ENCODE measurements at regions not wholly inside any gene's neighbourhood (a gene's known extent, or its start where the extent isn't known, plus 50 kb on each side); places are given as distances from the start of the nearest gene placed in this dataset.

DNA sequence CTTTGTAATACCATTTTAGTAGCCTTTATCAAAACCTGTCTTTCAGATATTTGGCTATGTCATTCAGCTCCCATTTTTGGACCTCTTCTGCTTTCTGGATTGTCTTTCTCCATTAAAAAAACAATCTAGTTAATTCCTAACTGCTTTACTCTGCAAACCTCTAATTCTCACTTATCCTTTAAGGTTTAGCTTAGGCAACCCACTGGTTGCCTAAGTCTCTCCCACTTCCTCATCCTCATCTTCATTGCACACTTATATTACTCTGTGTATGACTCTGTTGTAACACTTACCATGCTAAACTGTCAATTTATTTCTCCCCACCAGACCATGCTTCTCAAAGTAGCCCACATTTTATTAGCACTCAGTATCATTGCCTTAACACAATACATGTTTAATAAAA lies 205.0 kb upstream of the DMRTA1 start:
- Histone ChIP-seq H2AFZ (ENCODE audit: control insufficient read depth, low read depth, low read length) (no peak overlapping the region), H3K4me1 (ENCODE audit: control insufficient read depth, insufficient read depth, low read length) (peaks cover 19% of the 10 kb centered on the region), H3K79me2 (ENCODE audit: control insufficient read depth, insufficient read depth, low read length) (no peaks in the 10 kb centered on the region), H3K27me3 (replicated peaks in 1 of 2; ENCODE audit: control insufficient read depth in 2 of 2, insufficient read depth in 2 of 2, low read length in 1 of 2) (peaks cover 0 to 7% of the 10 kb centered on the region in 2 experiments; a peak in 2 of 4 replicates), H3K27ac (ENCODE audit: control insufficient read depth, insufficient read depth) (no peak overlapping the region), H3K36me3 (ENCODE audit: control insufficient read depth in 2 of 2, insufficient read depth in 2 of 2, low read length in 1 of 2) (no peaks in the 10 kb centered on the region), H3K4me3 (no peak overlapping the region), H3K9ac (ENCODE audit: control insufficient read depth, insufficient read depth, low read length) (no peak overlapping the region), H3K9me3 (replicated peaks; ENCODE audit: control insufficient read depth, insufficient read depth, low read length) (no peaks in the 10 kb centered on the region), H4K20me1 (ENCODE audit: control insufficient read depth, insufficient read depth) (no peaks in the 10 kb centered on the region), H3K4me2 (ENCODE audit: control insufficient read depth, insufficient read depth) (peak overlapping the region; percentile 13; the same call in 1 of the 2 replicates)
- BruUV-seq (replicated peaks), result no TSS peak
- ATAC-seq, result peak; percentile 42
- ChIA-PET CTCF (interaction anchor here (0.7 to 4.6 kb wide), 3 partner anchors 122 to 428 kb away, joined by 3 to 63 read pairs (median 10); no protein-coding TSS in a partner anchor), POLR2A (no interaction called here), RAD21 (ENCODE audit: unreplicated experiment) (interaction anchor here (0.5 to 4.1 kb wide), 2 partner anchors 423 to 428 kb away, joined by 3 to 19 read pairs; no protein-coding TSS in a partner anchor), SMC1A (ENCODE audit: uncharacterized antibody, unreplicated experiment) (interaction anchor here (0.7 kb wide), 1 partner anchor 37 kb away, joined by 4 read pairs; no protein-coding TSS in a partner anchor)
- FAIRE-seq, result no peak
- DNase-seq (ENCODE audit: low read depth, low spot score), result no peak
- no peak for TF ChIP-seq ZNF622 (IDR thresholded peaks at IDR 0.05)
- peak; percentile 27; the same call in 1 of the 2 replicates for TF ChIP-seq SPI1 (IDR thresholded peaks at IDR 0.05; ENCODE audit: borderline replicate concordance, insufficient read depth, low read depth, low read length)
- intact Hi-C loops (cut with micrococcal nuclease; ENCODE audit: unreplicated experiment), result loop anchor here (10.0 kb wide), 1 partner anchor 137 kb away; no protein-coding TSS in a partner anchor
- in situ Hi-C loops (cut with MboI), result no loop called here

DNA sequence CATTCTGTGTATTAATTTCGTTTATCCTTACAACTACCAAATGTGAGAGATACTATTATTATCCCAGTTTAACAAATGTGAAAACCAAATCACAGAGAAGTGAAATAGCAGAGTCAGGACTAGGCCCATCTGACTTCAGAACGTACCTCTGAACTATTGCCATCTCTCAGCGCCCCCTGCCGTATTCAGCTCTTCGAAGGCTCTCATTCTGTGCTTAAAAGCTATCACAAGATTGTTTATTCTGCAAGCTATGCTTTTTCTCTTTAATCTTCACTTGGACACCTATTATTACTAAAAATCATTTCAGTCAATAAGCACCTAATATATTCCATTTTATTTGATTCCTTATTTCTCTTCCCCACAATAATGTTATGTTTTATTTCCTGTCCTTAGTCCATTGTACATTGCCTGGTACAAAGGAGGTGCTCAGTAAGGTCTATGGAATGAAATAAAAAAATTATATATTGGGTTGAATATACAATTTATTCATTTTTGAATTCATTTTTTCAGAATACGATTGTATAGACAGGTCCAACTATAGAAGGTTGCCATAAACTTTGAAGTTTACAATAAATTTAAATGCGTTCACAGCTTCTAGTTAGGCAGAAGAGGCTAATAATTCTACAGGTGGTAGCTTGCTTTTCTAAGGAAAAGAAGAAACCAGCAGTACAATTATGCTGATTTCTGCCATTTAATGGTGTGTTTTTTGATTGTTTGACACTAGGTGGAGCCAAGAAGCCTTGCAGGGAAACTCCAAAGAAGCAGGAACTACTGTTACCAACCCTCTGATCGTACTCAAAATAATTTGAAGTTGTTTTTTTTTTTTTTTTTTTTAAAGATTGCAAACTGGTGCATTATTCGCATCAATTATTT lies 202.2 kb upstream of the DMRTA1 start:
- no TSS peak for BruUV-seq (replicated peaks)
- H3K4me3 ChIP-seq, result no peak overlapping the region
- TF ChIP-seq SMC3 (IDR thresholded peaks at IDR 0.05; ENCODE audit: borderline replicate concordance, low read length), result peak; percentile 37; the same call in 1 of the 2 replicates
- peak; percentile 76 for TF ChIP-seq RAD21 (IDR thresholded peaks at IDR 0.05; ENCODE audit: insufficient read depth, low read depth, low read length)
- no peak for TF ChIP-seq POLR2A (IDR thresholded peaks at IDR 0.05; ENCODE audit: low read depth, low read length)
- TF ChIP-seq, protein P1, sequence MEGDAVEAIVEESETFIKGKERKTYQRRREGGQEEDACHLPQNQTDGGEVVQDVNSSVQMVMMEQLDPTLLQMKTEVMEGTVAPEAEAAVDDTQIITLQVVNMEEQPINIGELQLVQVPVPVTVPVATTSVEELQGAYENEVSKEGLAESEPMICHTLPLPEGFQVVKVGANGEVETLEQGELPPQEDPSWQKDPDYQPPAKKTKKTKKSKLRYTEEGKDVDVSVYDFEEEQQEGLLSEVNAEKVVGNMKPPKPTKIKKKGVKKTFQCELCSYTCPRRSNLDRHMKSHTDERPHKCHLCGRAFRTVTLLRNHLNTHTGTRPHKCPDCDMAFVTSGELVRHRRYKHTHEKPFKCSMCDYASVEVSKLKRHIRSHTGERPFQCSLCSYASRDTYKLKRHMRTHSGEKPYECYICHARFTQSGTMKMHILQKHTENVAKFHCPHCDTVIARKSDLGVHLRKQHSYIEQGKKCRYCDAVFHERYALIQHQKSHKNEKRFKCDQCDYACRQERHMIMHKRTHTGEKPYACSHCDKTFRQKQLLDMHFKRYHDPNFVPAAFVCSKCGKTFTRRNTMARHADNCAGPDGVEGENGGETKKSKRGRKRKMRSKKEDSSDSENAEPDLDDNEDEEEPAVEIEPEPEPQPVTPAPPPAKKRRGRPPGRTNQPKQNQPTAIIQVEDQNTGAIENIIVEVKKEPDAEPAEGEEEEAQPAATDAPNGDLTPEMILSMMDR (IDR thresholded peaks at IDR 0.05 in 2 of 3, conservative IDR thresholded peaks at IDR 0.05 in 1 of 3; ENCODE audit: control insufficient read depth in 2 of 3, extremely low read depth in 1 of 3, insufficient read depth in 1 of 3, low read depth in 3 of 3, low read length in 3 of 3), result peak; percentile 53 to 59 (median 59)
- peak; percentile 21; the same call in 1 of the 2 replicates for TF ChIP-seq YY1 (IDR thresholded peaks at IDR 0.05; ENCODE audit: low read depth, low read length)
- TF ChIP-seq BRCA1 (IDR thresholded peaks at IDR 0.05; ENCODE audit: low read depth, low read length), result no peak
- no peak for TF ChIP-seq SIX5 (IDR thresholded peaks at IDR 0.05; ENCODE audit: low read depth, low read length, severe bottlenecking)
- TF ChIP-seq, protein P2, sequence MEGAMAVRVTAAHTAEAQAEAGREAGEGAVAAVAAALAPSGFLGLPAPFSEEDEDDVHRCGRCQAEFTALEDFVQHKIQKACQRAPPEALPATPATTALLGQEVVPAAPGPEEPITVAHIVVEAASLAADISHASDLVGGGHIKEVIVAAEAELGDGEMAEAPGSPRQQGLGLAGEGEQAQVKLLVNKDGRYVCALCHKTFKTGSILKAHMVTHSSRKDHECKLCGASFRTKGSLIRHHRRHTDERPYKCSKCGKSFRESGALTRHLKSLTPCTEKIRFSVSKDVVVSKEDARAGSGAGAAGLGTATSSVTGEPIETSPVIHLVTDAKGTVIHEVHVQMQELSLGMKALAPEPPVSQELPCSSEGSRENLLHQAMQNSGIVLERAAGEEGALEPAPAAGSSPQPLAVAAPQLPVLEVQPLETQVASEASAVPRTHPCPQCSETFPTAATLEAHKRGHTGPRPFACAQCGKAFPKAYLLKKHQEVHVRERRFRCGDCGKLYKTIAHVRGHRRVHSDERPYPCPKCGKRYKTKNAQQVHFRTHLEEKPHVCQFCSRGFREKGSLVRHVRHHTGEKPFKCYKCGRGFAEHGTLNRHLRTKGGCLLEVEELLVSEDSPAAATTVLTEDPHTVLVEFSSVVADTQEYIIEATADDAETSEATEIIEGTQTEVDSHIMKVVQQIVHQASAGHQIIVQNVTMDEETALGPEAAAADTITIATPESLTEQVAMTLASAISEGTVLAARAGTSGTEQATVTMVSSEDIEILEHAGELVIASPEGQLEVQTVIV (IDR thresholded peaks at IDR 0.05; ENCODE audit: borderline replicate concordance, partially characterized antibody), result no peak
- no peak for TF ChIP-seq BACH1 (IDR thresholded peaks at IDR 0.05; ENCODE audit: borderline replicate concordance)
- no peaks in the 10 kb centered on the region for H3K79me2 ChIP-seq (ENCODE audit: control insufficient read depth, insufficient read depth, low read length)
- H2AFZ ChIP-seq (ENCODE audit: control insufficient read depth, low read depth, low read length), result no peak overlapping the region
- no peak for FAIRE-seq
- ChIA-PET RAD21 (ENCODE audit: unreplicated experiment) (interaction anchor here (0.9 to 2.8 kb wide), 8 partner anchors 11 to 435 kb away, joined by 3 to 21 read pairs (median 5); partner anchors contain the start of gene CDKN2B), SMC1A (ENCODE audit: uncharacterized antibody, unreplicated experiment) (interaction anchor here (0.6 to 1.9 kb wide), 12 partner anchors 8 to 431 kb away, joined by 3 to 21 read pairs (median 4); no protein-coding TSS in a partner anchor), CTCF (interaction anchor here (0.5 to 2.8 kb wide), 37 partner anchors 11 to 911 kb away, joined by 3 to 59 read pairs (median 4); partner anchors contain the start of genes CDKN2A and CDKN2B-AS1), POLR2A (no interaction called here)
- WGBS (ENCODE audit: insufficient coverage, insufficient replicate concordance, low lambda C conversion rate, missing lambda C conversion rate), result 10% methylated on average over 9 of the region's 9 CpGs
- no peak overlapping the region for H3K9ac ChIP-seq (ENCODE audit: control insufficient read depth, insufficient read depth, low read length)
- in situ Hi-C loops (cut with MboI) (loop anchor here (5.0 kb wide), 1 partner anchor 208 kb away; no protein-coding TSS in a partner anchor), intact Hi-C loops (cut with micrococcal nuclease; ENCODE audit: unreplicated experiment) (loop anchor here (1.0 to 10.0 kb wide), 3 partner anchors 140 to 430 kb away; no protein-coding TSS in a partner anchor)
- H3K36me3 ChIP-seq (ENCODE audit: control insufficient read depth in 2 of 2, insufficient read depth in 2 of 2, low read length in 1 of 2), result no peaks in the 10 kb centered on the region
- H3K4me2 ChIP-seq (ENCODE audit: control insufficient read depth, insufficient read depth), result no peak overlapping the region
- no peaks in the 10 kb centered on the region for H3K9me3 ChIP-seq (replicated peaks; ENCODE audit: control insufficient read depth, insufficient read depth, low read length)
- peaks cover 19% of the 10 kb centered on the region for H3K4me1 ChIP-seq (ENCODE audit: control insufficient read depth, insufficient read depth, low read length)
- DNase-seq (ENCODE audit: low read depth, low spot score), result no peak
- no peak overlapping the region for H3K27ac ChIP-seq (ENCODE audit: control insufficient read depth, insufficient read depth)
- no peaks in the 10 kb centered on the region for H4K20me1 ChIP-seq (ENCODE audit: control insufficient read depth, insufficient read depth)
- peak; percentile 72 for ATAC-seq
- H3K27me3 ChIP-seq (replicated peaks in 1 of 2; ENCODE audit: control insufficient read depth in 2 of 2, insufficient read depth in 2 of 2, low read length in 1 of 2), result peaks cover 0 to 7% of the 10 kb centered on the region in 2 experiments; a peak in 2 of 4 replicates
